GM18868 (cell line): ENCODE measurements at regions not wholly inside any gene's neighbourhood (a gene's known extent, or its start where the extent isn't known, plus 50 kb on each side); places are given as distances from the start of the nearest gene placed in this dataset.
"Not testable (repeated sequence)": the region's sequence is repeated elsewhere in the genome, so short reads cannot be mapped to it uniquely, and the experiment has no call there.

Source experiments
- ATAC-seq: cut with Tn5 transposase; IDR thresholded peaks from one replicate; pipeline ENCODE4 v1.9.1; 2021; ENCODE audit warnings: mild to moderate bottlenecking, moderate library complexity; ENCODE audit not compliant: unreplicated experiment

- ATAC-seq, result no peak
Measured at GRCh38 chr4:188282471-188283232, 143.4 kb downstream of the TRIML1 start.

DNA sequence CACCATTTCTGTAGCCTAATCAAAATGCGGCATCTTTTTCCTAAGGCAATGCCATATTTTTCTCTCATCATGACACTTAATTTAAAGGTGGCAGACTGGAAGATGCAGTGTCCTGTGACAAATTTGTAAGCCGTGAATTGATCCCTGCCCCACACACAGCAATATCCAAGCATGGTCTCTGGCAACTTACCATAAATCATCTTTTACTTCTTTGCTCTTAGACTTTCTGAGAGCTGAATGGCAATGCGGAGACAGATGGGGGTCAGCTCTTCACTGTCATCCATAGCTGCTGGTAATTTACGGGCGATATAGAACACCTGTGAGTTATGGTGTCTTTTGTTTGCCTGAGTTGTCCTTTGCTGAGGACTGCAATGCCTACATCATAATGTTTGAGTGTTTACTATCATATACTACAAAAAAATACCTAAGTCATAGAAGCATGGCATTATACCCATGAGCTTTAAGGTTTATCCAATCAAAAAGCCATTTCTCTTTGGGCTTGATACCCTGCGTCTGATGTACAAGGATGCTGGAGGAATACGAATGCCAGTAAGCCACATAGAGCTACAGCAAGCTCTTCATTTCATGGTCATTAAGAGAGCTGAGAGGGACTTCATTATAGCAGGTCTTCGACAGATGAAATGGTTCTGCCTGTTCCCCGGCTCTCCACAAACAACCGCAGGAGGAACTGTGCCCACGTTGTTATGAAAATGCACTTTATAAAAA lies 148.1 kb downstream of the TRIML1 start:
- ATAC-seq, result no peak

DNA sequence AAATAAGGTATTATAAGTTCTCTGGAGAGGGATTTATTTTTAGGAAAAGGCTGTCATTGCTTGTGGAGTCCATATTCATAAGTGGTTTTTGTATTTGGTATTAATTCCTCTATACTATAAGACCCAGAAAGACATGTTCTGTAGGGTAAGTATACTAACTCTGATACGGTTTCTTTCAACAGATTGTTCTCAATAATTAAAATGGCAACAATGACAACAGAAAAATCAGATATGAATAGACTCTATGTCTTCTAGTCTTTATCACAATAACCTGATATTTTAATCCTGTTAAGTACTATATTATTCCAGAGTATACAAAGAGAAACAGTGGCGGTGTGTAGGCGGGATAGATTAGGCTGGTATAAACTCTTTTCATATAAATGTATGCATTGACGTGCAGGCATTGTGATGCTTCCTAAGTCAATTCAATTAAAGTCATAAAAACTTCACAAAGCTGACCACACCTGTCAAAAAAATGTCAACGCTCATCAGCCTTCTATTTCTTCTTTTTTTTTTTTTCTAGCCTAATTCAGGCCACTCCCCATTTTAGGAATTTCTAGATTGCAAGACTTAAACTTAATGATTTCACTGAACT lies 150.4 kb downstream of the TRIML1 start:
- ATAC-seq, result no peak

GRCh38 chr4:188295899-188296298 lies 156.7 kb downstream of the TRIML1 start:
- no peak for ATAC-seq

DNA sequence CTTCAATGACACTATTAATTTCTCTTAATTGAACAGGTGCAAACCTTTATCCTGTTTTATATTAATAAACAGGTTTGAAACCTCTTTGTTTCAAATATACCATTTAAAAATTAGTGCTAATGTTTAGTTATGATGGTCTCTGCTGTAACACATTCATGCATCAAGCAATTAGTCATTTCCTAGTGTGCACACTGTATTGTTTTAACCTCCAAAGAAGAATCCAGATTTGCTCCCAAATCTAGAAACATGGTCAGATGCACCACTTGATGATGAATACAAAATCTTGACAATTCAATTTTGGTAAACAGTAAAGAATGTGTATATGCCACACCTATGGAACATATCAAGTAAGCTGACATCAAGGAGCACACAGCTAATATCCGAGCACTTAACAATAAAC lies 157.1 kb downstream of the TRIML1 start:
- ATAC-seq, result no peak

DNA sequence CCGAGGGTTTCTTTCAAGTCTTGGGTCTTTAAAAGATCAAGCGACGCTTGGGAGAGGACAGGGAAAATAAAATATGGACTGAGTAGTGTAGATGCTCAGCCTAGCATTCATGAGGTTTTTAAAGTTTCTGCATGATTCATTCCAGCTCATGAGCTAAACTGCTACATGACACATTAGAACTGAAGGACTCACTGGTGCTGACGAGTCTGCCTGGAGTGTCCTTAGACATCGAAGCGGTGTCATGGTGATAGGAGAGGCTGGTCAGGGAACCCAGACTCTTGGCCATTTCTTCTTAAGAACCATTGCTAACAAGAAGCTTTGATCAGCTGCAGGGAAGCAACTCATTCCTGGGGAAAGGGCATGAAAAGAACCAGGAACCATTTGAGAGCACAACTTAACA lies 158.6 kb downstream of the TRIML1 start:
- ATAC-seq, result no peak

GRCh38 chr4:188299161-188299560 lies 159.9 kb downstream of the TRIML1 start:
- ATAC-seq, result no peak

GRCh38 chr4:188300385-188300784 lies 161.1 kb downstream of the TRIML1 start:
- no peak for ATAC-seq

DNA sequence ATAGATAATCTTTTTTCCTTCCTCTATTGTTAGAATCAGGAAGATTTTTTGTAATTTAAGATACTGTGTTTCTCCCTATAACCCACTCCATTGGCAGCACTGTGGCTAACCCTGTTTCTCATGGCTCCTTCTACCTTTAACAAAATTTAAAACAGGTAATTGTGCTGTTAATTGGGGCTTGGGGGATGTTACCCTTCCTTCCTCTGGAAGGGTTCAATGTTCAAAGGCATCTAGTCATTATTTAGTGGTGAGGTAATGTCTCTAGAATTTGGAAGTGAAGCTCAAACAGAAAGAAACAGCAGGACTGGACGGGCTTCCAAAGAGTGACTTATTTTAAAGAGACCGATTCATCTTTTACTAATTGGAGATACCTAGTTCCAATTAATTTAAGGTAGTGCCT lies 166.4 kb downstream of the TRIML1 start:
- no peak for ATAC-seq

DNA sequence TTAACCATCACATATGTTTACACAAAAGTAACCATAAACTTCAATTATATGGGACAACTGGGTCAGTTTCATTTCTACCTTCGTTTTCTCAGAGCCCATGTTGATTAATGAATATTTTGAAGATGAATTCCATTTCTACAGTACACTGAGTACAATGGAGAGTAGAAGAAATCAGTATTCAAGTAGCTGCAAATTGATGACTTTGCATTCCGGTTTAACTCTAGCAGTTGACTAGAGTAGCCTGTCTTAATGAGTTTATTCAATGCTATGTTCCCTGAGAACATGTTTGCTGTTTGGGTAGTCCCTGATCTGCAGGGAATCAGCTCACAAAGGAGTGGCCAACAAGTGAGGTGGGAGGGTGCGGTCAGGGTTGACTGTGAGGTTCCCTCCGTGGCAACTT lies 168.3 kb downstream of the TRIML1 start:
- no peak for ATAC-seq

DNA sequence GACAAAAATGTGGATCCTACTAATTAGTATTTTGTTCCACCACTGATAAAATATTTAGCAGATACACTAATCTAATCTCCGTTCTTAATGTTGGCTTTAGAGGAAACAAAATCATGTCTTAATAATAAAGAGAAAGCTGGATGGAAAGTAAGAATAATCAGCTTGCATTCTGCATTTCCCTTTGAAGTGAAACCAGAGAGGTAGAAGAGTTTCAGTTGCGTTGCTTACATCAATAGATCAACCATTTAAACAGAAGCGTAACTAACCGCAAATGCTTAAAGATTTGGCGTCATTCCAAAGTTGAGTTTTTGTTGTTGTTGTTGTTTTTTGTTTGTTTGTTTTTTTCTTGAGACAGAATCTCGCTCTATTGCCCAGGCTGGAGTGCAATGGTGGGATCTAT lies 168.9 kb downstream of the TRIML1 start:
- no peak for ATAC-seq

DNA sequence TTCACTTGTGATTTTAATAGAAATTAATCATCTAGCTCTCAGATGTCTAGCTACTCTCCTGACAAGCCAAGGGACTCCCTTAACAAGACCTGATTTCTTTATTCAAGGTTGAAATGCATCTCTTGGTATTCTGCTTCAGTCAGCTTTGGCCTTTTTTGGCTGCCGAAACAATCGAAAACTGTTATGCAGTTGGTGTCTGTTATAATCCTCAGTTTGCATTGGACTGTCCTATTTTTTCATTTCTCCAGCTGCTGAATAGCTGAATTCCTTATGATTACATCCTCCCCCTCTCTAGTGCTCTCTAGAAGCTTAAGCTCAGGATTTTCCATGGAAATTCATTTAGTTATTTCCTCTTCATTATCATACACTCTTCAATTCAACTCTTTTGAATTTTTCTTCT lies 177.2 kb downstream of the TRIML1 start:
- no peak for ATAC-seq

GRCh38 chr4:188328966-188329365 lies 189.7 kb downstream of the TRIML1 start:
- ATAC-seq, result no peak

GRCh38 chr4:188329521-188329920 lies 190.3 kb downstream of the TRIML1 start:
- no peak for ATAC-seq

GRCh38 chr4:188332265-188332664 lies 193.0 kb downstream of the TRIML1 start:
- no peak for ATAC-seq

GRCh38 chr4:188336891-188337290 lies 197.7 kb downstream of the TRIML1 start:
- no peak for ATAC-seq

GRCh38 chr4:188341428-188341827 lies 202.2 kb downstream of the TRIML1 start:
- ATAC-seq, result no peak

- no peak for ATAC-seq
Measured at GRCh38 chr4:188346171-188346809, 207.0 kb downstream of the TRIML1 start.

GRCh38 chr4:188347339-188347738 lies 208.1 kb downstream of the TRIML1 start:
- no peak for ATAC-seq

GRCh38 chr4:188349569-188349968 lies 210.3 kb downstream of the TRIML1 start:
- ATAC-seq, result not testable (repeated sequence)

DNA sequence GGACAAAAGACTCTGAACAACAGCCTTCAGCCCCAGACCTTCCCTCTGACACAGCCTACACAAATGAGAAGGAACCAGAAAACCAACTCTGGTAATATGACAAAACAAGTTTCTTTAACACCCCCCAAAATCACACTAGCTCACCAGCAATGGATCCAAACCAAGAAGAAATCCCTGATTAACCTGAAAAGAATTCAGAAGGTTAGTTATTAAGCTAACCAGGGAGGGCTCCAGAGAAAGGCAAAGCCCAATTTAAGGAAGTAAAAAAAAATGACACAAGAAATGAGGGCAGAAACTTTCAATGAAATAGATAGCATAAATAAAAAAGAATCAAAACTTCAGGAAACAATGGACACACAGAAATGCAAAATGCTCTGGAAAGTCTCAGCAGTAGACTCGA lies 224.0 kb downstream of the TRIML1 start:
- ATAC-seq, result no peak

DNA sequence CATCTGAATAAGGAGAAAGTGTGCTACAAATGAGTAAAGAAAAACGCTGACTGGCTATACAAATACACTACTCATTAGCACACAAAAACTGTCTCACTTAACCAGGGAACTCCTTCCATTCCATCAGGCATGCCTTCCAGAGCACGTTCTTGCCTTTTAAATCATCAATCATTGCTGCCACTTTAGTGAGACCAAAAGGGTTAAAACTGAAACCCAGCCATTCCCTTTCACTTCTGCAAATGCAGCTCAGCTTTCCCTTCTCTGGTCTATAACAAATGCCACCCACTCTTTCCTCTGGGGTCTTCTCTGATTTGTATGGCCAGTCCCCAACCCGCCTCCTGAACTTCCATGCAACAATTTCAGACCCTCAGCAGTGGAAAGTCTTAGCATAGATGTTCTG lies 231.5 kb downstream of the TRIML1 start:
- no peak for ATAC-seq
